Panc1 (cell line): ENCODE measurements at regions not wholly inside any gene's neighbourhood (a gene's known extent, or its start where the extent isn't known, plus 50 kb on each side); places are given as distances from the start of the nearest gene placed in this dataset.

Source experiments
- POLR2AphosphoS5 ChIP-seq: IDR thresholded peaks from 2 replicates; pipeline ENCODE4 v1.6.1; 2012; ENCODE audit warnings: mild to moderate bottlenecking, low read depth, low read length, moderate library complexity
- SIN3A ChIP-seq: IDR thresholded peaks from 2 replicates; pipeline ENCODE4 v1.6.1; 2012; ENCODE audit warnings: low read depth, mild to moderate bottlenecking, low read length, moderate library complexity, borderline replicate concordance; ENCODE audit not compliant: insufficient read depth
- TCF7L2 ChIP-seq: IDR thresholded peaks from 2 replicates; pipeline ENCODE4 v1.6.1; 2011; ENCODE audit warnings: mild to moderate bottlenecking, low read depth, low read length, inconsistent platforms
- TF ChIP-seq, protein P1 (sequence below): fragments of 450-650 bp; IDR thresholded peaks from 2 replicates; pipeline ENCODE4 v1.5.1; 2017; ENCODE audit warnings: mild to moderate bottlenecking
- TF ChIP-seq, protein P2 (sequence below), 2 experiments: IDR thresholded peaks; 2 replicates each; pipeline ENCODE4 v1.6.1; 2011 to 2012; ENCODE audit warnings: low read depth in 2 of 2, control low read depth in 1 of 2, low read length in 1 of 2, mild to moderate bottlenecking in 1 of 2, moderate library complexity in 1 of 2; ENCODE audit not compliant: insufficient read depth in 1 of 2

DNA sequence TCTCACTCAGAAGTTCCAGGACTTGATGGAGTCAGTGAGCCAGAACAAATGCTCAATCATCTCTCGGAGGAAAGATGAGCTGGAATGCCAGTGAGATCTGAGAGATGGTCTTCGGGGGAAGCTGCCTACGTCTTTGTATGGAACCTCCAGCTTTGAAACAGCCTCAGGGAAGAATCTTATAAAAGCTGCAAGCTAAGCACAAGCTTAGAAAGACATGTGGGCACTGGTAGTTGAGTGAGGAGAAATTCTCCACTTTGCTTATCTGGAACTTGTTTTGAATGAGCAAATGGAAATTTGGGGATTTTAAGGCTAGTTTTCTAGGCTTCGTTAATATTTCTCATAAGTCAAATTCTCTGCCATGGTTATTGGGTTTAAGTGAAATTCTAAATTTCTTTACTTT is 594.4 kb downstream of the QKI start:
- TF ChIP-seq POLR2AphosphoS5 (no peak), SIN3A (no peak), TCF7L2 (no peak)
- TF ChIP-seq, protein P1, sequence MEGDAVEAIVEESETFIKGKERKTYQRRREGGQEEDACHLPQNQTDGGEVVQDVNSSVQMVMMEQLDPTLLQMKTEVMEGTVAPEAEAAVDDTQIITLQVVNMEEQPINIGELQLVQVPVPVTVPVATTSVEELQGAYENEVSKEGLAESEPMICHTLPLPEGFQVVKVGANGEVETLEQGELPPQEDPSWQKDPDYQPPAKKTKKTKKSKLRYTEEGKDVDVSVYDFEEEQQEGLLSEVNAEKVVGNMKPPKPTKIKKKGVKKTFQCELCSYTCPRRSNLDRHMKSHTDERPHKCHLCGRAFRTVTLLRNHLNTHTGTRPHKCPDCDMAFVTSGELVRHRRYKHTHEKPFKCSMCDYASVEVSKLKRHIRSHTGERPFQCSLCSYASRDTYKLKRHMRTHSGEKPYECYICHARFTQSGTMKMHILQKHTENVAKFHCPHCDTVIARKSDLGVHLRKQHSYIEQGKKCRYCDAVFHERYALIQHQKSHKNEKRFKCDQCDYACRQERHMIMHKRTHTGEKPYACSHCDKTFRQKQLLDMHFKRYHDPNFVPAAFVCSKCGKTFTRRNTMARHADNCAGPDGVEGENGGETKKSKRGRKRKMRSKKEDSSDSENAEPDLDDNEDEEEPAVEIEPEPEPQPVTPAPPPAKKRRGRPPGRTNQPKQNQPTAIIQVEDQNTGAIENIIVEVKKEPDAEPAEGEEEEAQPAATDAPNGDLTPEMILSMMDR: no peak
- TF ChIP-seq, protein P2, sequence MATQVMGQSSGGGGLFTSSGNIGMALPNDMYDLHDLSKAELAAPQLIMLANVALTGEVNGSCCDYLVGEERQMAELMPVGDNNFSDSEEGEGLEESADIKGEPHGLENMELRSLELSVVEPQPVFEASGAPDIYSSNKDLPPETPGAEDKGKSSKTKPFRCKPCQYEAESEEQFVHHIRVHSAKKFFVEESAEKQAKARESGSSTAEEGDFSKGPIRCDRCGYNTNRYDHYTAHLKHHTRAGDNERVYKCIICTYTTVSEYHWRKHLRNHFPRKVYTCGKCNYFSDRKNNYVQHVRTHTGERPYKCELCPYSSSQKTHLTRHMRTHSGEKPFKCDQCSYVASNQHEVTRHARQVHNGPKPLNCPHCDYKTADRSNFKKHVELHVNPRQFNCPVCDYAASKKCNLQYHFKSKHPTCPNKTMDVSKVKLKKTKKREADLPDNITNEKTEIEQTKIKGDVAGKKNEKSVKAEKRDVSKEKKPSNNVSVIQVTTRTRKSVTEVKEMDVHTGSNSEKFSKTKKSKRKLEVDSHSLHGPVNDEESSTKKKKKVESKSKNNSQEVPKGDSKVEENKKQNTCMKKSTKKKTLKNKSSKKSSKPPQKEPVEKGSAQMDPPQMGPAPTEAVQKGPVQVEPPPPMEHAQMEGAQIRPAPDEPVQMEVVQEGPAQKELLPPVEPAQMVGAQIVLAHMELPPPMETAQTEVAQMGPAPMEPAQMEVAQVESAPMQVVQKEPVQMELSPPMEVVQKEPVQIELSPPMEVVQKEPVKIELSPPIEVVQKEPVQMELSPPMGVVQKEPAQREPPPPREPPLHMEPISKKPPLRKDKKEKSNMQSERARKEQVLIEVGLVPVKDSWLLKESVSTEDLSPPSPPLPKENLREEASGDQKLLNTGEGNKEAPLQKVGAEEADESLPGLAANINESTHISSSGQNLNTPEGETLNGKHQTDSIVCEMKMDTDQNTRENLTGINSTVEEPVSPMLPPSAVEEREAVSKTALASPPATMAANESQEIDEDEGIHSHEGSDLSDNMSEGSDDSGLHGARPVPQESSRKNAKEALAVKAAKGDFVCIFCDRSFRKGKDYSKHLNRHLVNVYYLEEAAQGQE (IDR thresholded peaks at IDR 0.05; ENCODE audit: insufficient read depth in 1 of 2, low read depth in 2 of 2, low read length in 1 of 2): no peak
